DMS79 treated with DMSO at 0.1 percent for 48 hours (cell line): ENCODE measurements at regions not wholly inside any gene's neighbourhood (a gene's known extent, or its start where the extent isn't known, plus 50 kb on each side); places are given as distances from the start of the nearest gene placed in this dataset.
A peak's percentile ranks its signal among the peaks of the same experiment; 100 is the strongest.

ENCODE experiments used
- DNase-seq: peaks from one replicate; lab custom pipeline; 2025; lab: John Stamatoyannopoulos, UW

DNA sequence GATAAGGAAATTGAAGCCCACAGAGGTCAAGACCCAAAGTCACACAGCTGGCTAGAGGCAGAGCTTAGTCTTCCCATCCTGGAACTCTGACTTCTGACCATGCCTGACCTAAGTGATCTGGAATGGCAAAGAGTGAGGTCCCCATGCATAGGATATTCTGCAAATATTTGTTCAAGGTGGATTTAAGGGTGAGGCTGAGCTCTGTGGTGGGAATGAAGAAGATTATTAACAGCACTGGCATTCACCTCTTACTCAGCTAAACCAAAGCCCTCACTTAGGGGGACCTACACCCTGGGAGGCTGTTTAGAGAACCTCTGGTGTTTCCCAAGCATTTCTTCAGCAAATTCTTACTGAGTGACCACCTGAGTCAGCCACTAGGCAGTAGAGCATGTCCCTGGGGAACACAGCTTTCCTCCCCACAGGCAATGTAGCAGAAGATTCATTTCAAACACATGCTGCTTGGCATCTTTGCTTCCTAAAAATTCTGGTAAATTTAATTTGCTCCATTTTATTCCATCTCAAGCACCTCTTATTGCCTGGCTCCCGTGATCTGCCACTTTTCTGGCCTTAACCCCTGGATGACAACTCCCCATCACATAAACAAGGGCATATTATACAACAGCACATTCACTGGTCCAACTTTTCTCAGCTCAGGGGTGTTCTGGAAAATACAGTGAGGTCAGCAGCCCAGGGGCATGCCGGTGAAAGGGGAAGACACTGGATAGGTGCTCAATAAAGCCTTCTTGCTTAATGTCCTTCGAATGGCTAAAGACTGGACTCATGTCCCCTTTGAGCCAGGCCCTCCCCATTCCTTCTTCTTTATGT lies 176.0 kb downstream of the ABHD5 start:
- no peak for DNase-seq

DNA sequence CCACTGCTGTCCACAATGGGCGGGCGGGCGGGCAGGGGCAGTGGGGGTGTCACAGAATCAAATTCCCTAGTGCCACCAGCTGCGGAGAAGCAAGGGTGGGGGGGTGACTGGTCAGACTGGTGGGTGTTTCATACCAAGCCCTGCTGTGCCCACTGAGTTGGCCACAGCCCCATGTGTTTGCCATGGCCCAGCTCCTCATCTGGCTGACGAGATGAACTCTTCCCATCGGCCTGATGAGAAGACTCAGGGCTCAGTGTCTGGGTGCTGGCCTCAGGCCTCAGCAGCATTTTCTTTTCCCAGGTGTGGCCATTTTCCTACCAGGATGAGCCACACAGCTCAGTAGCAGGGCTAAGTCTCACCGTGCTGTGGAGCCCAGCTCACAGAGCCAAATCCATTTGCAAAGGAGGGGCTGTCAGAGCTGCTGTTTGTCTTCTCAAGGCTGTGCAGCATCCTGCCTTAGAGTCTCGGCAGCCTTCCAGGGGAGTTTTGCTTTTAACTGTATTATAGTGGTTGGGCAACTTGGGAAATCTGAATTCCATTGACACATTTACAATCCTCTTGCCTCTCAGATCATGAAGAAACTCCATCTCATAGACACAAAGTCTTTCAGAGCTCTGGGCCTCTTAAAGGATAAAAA lies 176.8 kb downstream of the ABHD5 start:
- no peak for DNase-seq

DNA sequence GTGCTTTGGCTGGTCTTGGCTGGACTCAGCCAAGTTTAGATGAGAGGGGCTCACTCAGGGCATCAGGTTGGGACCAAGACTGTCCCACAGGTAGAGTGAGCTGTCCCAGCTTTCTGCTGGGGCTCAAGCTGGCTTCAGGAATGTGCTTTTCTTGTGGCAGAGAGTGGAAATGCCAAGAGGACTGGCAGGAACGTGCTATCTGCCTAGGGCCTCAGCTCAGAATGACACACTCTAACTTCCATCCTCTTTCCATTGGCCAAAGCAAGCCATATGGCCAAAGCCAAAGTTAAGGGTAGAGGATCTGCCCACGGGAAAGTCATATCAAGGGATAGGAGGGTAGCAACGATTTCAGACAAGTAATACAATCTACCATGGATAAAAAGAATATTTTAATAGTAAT lies 178.8 kb downstream of the ABHD5 start:
- DNase-seq, result no peak

DNA sequence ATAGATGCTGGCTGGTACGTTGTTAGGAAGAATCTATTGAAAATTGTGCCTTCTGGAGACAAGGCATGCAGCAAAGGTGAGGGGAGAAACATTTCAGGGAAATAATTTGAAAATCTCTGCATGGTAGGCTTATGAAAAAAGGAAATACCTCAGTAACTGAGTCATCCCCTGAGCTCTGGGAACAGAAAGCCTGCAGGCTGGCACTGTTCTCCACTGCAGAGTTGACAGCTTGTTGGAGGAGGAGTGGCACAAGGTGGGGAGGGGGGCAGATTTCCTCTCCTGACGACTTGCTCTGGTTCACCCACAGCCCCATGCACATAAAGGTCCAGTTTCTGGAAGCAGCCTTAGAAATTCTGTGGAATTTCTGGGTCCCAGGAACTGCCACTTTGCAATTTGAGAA lies 179.4 kb downstream of the ABHD5 start:
- DNase-seq, result no peak

DNA sequence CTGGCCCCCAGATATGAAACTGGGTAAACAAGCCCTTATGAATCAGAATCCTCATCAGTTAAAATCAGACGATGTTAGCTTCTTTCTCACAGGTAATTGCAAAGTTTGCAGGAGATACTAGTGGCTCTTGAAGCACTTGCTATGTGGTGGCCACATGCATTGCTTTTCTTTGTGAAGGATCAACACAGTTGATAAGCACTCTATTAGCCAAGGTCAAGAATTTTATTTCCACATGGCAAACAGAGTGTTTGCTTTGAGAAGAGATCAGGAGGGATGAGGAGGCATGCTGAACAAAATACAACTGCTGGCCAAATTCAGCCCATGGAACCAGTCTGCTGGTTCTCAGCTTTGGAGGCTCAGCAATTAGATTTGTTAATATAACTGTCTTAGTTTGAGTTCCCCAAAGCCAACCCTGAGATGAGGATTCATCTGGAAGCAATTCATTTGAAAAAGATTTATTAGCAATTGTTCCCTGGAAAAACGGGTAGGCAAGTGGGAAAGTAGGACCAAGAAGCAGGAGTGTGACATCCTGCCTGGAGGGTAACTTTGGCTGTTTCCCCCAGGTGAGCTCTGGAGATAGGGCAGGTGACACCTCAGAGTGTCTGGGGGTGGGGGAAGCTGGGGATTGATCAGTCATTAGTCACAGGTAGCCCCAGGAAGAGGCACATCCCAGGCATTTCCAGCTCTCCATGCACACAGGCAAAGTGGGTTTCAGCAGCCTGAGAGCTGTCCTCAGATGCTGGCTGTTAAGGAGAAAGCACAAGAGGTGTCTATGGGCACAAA lies 180.3 kb downstream of the ABHD5 start:
- DNase-seq, result no peak

DNA sequence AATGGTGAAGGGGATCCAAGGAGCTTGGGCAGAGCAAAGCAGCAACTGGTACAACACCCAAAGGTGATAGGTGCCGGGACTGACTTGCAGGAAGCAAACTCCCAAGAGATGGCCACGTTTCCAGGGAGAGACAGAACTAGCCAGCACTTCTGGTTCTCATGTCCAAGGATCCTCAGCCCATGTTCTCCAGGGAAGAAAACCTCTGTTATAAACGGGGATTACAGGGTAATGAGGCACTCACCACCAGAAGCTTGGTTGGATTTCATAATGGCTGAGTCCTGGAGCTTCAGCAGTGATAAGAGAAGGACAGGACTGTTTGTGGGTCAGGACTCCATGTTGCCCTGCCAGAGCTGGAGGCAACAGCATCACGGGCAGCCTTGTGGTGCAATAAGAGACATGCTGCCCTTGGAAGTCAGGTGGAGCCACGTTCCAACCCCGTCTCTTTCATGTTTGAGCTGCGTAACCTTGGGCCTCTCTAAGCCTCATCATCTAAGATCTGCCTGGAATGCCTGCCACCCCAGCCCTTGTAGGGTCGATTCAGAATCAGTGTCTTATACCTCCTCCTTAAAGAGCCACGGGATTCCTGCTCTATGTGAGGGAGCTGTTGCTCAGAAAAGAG lies 181.0 kb downstream of the ABHD5 start:
- no peak for DNase-seq

DNA sequence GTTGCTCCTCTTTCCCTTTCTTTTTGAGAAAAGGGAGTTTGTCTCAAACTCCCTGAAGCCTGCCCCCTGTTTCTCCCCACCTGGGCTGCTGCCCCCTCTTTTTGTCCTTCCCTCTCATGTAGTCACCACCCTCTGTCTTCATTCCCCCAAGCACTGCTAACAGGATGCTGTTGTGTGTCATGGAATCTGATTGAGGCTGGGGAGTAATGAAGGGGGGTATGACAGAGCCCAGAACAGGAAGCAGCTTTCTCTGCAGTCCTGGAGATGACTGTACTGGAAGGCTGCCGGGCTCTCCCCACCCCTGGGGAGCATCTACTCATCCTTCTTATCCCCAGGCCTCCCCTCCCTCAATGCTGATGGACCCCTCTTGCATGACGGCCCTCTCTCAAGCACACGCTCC lies 181.6 kb downstream of the ABHD5 start:
- no peak for DNase-seq

DNA sequence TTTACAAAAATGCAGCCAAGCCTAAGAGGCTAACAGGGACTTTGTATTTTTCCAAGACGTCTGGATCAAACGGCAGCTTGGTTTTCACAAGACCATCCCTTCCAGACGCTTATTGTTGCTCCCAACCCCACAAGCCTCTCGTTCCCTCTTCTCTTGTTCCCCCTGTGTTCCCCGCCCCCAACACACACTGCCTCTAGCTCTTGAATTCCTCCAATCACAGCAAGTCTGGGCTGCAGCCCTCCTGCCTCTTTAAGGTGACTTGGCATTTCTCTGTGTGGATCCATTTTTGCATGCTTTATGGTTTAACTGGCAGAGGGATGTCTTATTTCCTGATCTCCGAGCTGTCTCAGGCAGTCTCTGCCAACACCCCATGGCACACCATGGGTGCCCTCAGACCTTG lies 182.2 kb downstream of the ABHD5 start:
- no peak for DNase-seq

DNA sequence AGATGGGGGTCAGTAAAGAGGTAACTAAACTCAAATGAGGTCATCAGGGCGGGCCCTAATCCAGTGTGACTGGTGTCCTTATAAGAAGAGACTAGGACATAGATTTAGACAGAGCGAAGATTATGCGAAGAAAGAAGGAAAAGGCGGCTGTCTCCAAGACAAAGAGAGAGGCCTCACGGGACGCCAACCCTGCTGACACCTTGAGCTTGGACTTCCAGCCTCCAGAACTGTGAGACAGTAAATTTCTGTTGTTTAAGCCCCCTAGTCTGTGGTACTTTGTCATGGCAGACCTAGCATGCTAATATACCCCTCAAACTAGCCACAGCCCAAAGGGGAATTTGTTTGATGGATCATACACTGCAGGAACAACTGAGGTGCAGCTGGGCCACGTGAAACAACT lies 183.0 kb downstream of the ABHD5 start:
- DNase-seq, result no peak

DNA sequence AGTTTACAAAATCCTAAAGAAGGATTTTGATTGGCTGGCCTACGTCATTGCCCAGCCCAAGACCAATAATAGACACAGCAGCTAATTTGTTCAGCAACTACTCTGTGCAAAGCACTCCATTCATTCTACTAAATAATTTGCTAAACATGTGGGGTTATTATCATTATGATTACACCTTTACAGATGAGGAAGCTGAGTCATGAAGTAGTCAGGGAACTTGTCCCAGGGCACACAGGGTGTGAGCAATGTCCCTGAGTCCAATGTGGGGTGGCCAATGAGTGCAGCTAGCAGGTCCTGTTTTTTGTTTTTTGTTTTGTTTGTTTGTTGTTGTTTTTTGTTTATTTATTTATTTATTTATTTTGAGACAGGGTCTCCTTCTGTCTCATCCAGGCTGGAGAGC lies 183.6 kb downstream of the ABHD5 start:
- DNase-seq, result no peak

DNA sequence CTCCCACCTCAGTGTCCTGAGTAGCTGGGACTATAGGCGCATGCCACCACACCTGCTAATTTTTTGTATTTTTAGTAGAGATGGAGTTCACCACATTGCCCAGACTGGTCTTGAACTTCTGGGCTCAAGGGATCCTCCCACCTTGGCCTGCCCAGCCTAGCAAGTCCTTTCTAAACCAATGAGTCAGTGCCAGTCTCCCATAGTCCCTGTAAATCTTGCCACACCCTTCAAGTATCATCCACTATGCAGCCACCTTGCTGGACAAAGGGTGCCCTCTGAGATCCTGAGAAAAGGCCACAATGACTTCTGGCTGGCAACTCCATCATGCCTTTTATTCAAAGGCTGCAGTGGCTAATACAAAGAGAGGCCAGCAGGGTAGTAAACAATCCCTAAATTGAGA lies 184.0 kb downstream of the ABHD5 start:
- DNase-seq, result no peak

DNA sequence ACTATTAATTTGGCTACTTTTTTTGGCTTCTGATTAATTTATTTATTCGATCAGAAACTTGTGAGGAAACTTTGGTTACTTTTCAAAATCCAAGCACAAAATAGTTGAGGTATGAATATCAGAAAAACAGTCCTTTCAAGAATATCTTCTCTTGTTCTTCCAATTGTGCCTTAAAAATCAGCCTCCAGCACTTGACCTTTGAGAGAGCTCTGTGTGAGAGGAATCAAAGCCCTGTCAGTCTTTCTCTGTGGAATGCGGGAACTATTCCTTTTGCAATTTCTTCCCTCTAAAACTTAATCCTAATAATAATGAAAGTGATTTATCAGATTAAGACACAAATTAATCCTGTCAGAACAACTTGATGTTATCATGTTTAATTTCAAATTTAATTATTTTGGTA lies 185.9 kb downstream of the ABHD5 start:
- no peak for DNase-seq

DNA sequence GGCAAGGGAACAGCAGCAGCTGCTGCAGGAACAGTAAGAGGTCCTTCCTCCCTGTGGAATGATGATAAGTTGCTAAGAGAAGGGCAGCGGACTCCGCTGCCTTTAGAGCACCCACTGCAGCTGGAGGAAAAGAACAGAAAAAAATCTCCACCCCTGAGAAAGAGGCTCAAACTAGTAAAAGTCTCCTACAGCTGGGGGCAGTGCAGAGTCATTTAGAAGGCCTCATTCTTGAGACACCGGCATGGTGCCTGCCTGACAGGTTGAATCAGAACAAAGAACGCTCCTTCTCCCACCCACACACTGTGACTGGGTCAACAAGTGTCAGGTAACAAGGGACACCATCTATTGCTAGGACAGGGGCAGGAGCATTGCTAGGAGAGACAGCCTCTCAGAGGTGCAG lies 188.4 kb downstream of the ABHD5 start:
- DNase-seq, result peak; percentile 19

DNA sequence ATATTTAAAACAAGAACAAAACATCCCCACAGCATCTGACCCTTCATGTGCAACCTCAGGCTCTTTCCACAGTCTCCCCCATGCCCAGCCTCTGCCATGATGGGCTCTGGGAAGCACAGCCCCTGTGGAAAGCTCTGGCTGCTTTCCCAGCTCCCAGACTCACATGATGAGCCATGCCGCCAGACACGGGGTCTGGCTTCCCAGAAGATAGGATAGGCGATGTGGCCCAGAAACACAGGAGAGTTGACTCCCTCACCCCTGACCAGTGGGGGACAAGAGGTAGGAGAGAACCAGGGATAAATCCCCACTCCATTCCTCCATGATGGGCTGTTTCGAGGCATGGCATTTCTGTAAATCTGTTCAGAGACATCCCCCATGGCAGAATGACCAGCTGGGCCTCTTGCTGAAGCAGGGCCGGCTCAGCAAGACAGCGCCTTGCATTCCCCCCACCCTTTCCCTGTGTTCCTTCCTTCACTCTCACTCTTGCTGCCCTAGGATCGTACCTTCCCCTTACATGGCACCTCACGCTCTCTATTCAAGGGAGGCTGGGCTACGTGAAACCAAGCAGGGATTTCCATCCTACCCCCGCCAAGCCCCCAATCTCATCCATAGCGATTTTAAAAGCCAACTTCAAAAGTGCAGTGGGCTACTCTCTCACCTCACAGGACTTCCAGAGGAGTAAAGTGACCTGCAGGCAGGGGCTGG lies 192.4 kb downstream of the ABHD5 start:
- DNase-seq, result no peak

DNA sequence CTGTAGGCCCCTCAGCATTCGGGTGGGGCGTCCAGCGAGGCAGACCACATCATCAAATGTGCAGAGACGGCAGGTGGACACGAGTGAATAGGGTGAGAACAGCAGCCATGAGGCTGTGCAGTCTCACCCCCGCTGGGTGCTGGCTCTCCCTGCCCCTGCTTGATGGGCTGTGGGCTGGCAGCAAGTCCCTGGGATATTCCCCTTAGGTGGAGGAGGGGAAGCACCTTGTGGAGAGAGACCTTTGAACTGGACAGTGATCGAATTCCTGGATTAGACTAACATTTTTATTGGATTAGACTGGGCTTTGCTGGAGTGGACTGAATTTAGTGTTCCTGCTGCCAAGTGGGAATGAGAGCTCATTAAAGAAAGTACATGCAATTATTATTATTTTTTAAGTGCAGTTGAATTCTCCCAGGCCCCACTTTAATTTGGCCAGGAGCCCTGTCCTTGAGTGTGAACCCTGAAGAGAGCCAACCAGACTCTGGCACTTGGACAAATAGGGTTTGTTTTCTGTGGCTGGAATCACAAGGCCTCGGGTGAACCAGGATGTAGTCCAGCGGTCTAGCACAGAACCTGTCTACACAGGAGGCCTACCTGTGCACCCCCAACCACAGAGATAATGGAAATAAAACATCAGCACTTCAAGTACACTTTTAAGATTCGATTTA lies 193.1 kb downstream of the ABHD5 start:
- DNase-seq, result peak; percentile 72

DNA sequence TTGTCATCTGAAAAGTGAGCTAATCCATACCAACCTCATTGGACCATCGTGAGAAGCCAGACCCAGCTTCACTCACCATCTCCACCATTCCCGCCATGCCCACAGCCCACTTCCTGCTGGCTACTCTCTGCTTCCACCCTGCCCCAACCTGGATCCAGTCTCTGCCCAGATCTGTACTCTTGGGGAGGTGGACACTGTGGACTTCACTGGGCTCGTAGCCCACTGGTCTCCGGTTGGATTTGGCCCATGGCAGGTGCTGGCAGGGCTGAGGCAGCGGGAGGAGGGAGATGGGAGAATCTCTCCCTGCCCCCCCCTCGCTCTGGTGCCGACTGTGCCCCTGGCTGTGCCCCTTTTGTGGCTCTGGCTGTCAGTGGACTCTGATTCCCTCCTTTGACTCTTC lies 193.8 kb downstream of the ABHD5 start:
- DNase-seq, result no peak

DNA sequence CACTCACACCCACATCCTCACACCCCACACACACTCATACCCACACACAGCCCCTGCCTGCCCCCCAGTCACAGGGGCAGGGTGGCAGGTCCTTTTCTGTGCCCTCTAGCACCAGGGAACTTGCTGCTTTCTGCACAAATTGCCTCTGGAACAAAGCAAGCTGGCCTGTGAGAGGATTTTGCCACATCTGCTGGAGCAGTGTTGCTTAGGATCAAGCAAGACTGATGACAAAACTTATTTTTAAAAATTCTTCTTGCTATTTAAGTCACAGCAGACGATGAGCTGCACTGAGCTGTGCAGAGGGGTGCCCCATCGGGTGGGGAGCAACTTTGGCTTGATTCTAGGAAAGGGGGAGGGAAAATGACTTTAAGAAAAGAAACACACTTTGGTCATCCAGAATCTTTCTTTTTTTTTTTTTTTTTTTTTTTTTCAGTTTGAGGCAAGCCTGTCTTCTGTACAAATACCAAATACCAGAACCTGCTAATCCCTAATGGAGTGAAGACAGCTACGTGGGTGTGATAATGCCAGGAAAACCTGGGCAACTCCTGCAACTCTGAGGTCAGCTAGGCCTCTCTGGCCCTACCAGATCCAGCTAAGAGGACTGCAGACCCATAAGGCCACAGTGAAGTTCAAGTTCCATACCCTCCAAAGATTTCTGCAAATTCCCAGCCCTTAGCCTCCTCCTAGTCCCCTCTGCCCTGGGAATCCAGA lies 195.3 kb downstream of the ABHD5 start:
- no peak for DNase-seq

DNA sequence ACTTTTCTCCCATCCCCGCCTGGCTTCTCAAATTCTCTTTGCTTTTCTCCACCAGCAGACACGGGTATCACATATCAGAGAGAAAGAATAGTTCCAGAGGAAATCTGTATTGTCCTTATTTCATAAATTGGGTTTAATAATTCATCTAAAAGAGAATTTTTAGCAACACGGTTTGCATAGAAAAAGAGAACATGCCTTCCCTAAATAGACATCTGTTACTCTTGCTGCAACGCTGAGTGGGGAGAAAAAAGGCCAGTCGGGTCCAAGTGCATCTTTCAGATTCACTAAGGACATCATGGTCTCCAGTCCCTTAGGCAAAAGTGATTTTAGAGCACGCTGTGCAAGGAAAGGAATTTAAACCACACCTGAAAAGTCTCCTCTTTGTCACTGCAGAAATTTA lies 201.3 kb downstream of the ABHD5 start:
- no peak for DNase-seq

DNA sequence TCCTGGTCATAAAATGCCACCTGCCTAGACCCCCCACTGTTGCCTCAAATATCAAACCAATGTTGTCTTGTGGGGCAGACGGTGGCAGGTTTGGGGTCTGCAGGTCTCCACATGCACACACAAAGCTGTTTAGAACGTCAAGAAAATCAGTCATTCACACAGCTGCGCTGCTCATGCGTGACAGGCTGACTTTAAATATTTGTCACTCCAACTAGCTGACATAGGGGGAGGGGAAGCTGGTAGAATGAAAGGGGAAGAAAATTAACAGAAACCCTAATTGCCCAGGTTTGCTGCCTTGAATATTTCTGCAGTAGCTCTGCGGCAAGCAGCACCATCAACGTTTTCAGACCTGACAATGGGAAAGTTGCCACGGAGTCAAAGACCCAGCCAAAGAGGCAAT lies 201.8 kb downstream of the ABHD5 start:
- DNase-seq, result peak; percentile 20

DNA sequence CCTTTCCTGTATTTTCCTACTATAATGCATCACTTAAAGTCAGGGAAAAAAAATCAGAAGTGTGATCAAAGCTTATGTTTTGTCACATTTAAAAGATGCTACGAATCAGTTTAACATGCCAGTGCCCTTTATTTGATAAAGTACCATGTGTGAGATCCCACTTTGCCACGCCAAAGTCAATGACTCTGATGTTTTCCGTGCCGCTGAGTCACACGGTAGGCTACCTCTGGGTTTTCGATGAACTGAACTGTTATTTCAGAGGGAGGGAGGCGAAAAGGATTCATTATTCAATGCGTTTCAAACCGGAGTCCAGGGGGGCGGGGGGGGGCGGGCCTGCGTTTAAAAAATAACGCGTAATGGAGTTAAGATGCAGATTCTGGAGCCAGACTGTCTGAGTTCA lies 203.0 kb downstream of the ABHD5 start:
- no peak for DNase-seq
